ENCODE measurements at regions not wholly inside any gene's neighbourhood (a gene's known extent, or its start where the extent isn't known, plus 50 kb on each side); places are given as distances from the start of the nearest gene placed in this dataset.

- Mint-ChIP-seq H3K4me3 (no peak overlapping the region), H3K36me3 (ENCODE audit: insufficient read depth in 2 of 2) (no peaks in the 10 kb centered on the region), H3K9me3 (no peaks in the 10 kb centered on the region), H3K27me3 (ENCODE audit: low read depth) (no peaks in the 10 kb centered on the region), H3K4me1 (ENCODE audit: low read depth) (peaks cover 8% of the 10 kb centered on the region), H3K27ac (no peak overlapping the region)
- ATAC-seq (replicated peaks in 1 of 2) (no peak), DNase-seq (no peak)
Observed at GRCh38 chr18:78402440-78402839, 577.2 kb upstream of the SALL3 start.

- Mint-ChIP-seq H3K36me3 (ENCODE audit: insufficient read depth in 2 of 2) (no peaks in the 10 kb centered on the region), H3K27ac (no peak overlapping the region), H3K9me3 (no peaks in the 10 kb centered on the region), H3K4me1 (ENCODE audit: low read depth) (peaks cover 9% of the 10 kb centered on the region), H3K27me3 (ENCODE audit: low read depth) (no peaks in the 10 kb centered on the region), H3K4me3 (no peak overlapping the region)
- DNase-seq (no peak), ATAC-seq (replicated peaks in 1 of 2) (no peak)
Observed at GRCh38 chr18:78402966-78403365, 576.7 kb upstream of the SALL3 start.

- Mint-ChIP-seq H3K9me3 (no peaks in the 10 kb centered on the region), H3K36me3 (ENCODE audit: insufficient read depth in 2 of 2) (no peaks in the 10 kb centered on the region), H3K27ac (no peak overlapping the region), H3K27me3 (ENCODE audit: low read depth) (no peaks in the 10 kb centered on the region), H3K4me1 (ENCODE audit: low read depth) (peaks cover 9% of the 10 kb centered on the region), H3K4me3 (no peak overlapping the region)
- ATAC-seq (replicated peaks in 1 of 2) (no peak), DNase-seq (no peak)
Observed at GRCh38 chr18:78403371-78403770, 576.2 kb upstream of the SALL3 start.

GRCh38 chr18:78405763-78406162, 573.9 kb upstream of the SALL3 start:
- Mint-ChIP-seq H3K4me3 (no peak overlapping the region), H3K27ac (no peak overlapping the region), H3K9me3 (no peaks in the 10 kb centered on the region), H3K27me3 (ENCODE audit: low read depth) (no peaks in the 10 kb centered on the region), H3K36me3 (ENCODE audit: insufficient read depth in 2 of 2) (no peaks in the 10 kb centered on the region), H3K4me1 (ENCODE audit: low read depth) (peaks cover 9% of the 10 kb centered on the region)
- no peak for ATAC-seq (replicated peaks in 1 of 2)
- no peak for DNase-seq

GRCh38 chr18:78406743-78407465, 572.7 kb upstream of the SALL3 start:
- Mint-ChIP-seq H3K27ac (no peak overlapping the region), H3K36me3 (ENCODE audit: insufficient read depth in 2 of 2) (no peaks in the 10 kb centered on the region), H3K4me3 (peak overlapping the region in 1 of 2 donors; percentile 50), H3K27me3 (ENCODE audit: low read depth) (no peaks in the 10 kb centered on the region), H3K9me3 (no peaks in the 10 kb centered on the region), H3K4me1 (ENCODE audit: low read depth) (peaks cover 9% of the 10 kb centered on the region)
- DNase-seq, result no peak
- no peak for ATAC-seq (replicated peaks in 1 of 2)

GRCh38 chr18:78407466-78407844, 572.2 kb upstream of the SALL3 start:
- peaks cover 9% of the 10 kb centered on the region for H3K4me1 Mint-ChIP-seq (ENCODE audit: low read depth)
- H3K36me3 Mint-ChIP-seq (ENCODE audit: insufficient read depth in 2 of 2), result no peaks in the 10 kb centered on the region
- no peaks in the 10 kb centered on the region for H3K27me3 Mint-ChIP-seq (ENCODE audit: low read depth)
- ATAC-seq (replicated peaks in 1 of 2) (no peak), DNase-seq (no peak)
- H3K27ac Mint-ChIP-seq, result no peak overlapping the region
- H3K9me3 Mint-ChIP-seq, result no peaks in the 10 kb centered on the region
- peak overlapping the region in 1 of 2 donors; percentile 50 for H3K4me3 Mint-ChIP-seq

- Mint-ChIP-seq H3K9me3 (no peaks in the 10 kb centered on the region), H3K27me3 (ENCODE audit: low read depth) (no peaks in the 10 kb centered on the region), H3K36me3 (ENCODE audit: insufficient read depth in 2 of 2) (no peaks in the 10 kb centered on the region), H3K27ac (no peak overlapping the region), H3K4me1 (ENCODE audit: low read depth) (peaks cover 9% of the 10 kb centered on the region), H3K4me3 (no peak overlapping the region)
- no peak for ATAC-seq (replicated peaks in 1 of 2)
- no peak for DNase-seq
Observed at GRCh38 chr18:78408623-78409022, 571.0 kb upstream of the SALL3 start.

GRCh38 chr18:78410094-78410786, 569.4 kb upstream of the SALL3 start:
- Mint-ChIP-seq H3K4me3 (no peak overlapping the region), H3K4me1 (ENCODE audit: low read depth) (peaks cover 9% of the 10 kb centered on the region), H3K27ac (no peak overlapping the region), H3K27me3 (ENCODE audit: low read depth) (no peaks in the 10 kb centered on the region), H3K9me3 (no peaks in the 10 kb centered on the region), H3K36me3 (ENCODE audit: insufficient read depth in 2 of 2) (no peaks in the 10 kb centered on the region)
- DNase-seq (no peak), ATAC-seq (replicated peaks in 1 of 2) (no peak)

GRCh38 chr18:78411539-78411938, 568.1 kb upstream of the SALL3 start:
- Mint-ChIP-seq H3K27me3 (ENCODE audit: low read depth) (no peaks in the 10 kb centered on the region), H3K4me3 (no peak overlapping the region), H3K9me3 (no peaks in the 10 kb centered on the region), H3K4me1 (ENCODE audit: low read depth) (peaks cover 9% of the 10 kb centered on the region), H3K36me3 (ENCODE audit: insufficient read depth in 2 of 2) (no peaks in the 10 kb centered on the region), H3K27ac (no peak overlapping the region)
- ATAC-seq (replicated peaks in 1 of 2) (no peak), DNase-seq (no peak)

GRCh38 chr18:78414302-78414701, 565.3 kb upstream of the SALL3 start:
- no peaks in the 10 kb centered on the region for H3K36me3 Mint-ChIP-seq (ENCODE audit: insufficient read depth in 2 of 2)
- H3K9me3 Mint-ChIP-seq, result no peaks in the 10 kb centered on the region
- DNase-seq (no peak), ATAC-seq (replicated peaks in 1 of 2) (no peak)
- no peak overlapping the region for H3K27ac Mint-ChIP-seq
- H3K4me1 Mint-ChIP-seq (ENCODE audit: low read depth), result no peaks in the 10 kb centered on the region
- H3K4me3 Mint-ChIP-seq, result no peak overlapping the region
- H3K27me3 Mint-ChIP-seq (ENCODE audit: low read depth), result no peaks in the 10 kb centered on the region

- Mint-ChIP-seq H3K27me3 (ENCODE audit: low read depth) (no peaks in the 10 kb centered on the region), H3K27ac (no peak overlapping the region), H3K9me3 (no peaks in the 10 kb centered on the region), H3K36me3 (ENCODE audit: insufficient read depth in 2 of 2) (no peaks in the 10 kb centered on the region), H3K4me1 (ENCODE audit: low read depth) (no peaks in the 10 kb centered on the region), H3K4me3 (no peak overlapping the region)
- DNase-seq (no peak), ATAC-seq (replicated peaks in 1 of 2) (no peak)
Observed at GRCh38 chr18:78416853-78417252, 562.8 kb upstream of the SALL3 start.

- H3K4me1 Mint-ChIP-seq (ENCODE audit: low read depth), result no peaks in the 10 kb centered on the region
- DNase-seq (no peak), ATAC-seq (replicated peaks in 1 of 2) (no peak)
- H3K27ac Mint-ChIP-seq, result no peak overlapping the region
- no peaks in the 10 kb centered on the region for H3K27me3 Mint-ChIP-seq (ENCODE audit: low read depth)
- no peak overlapping the region for H3K4me3 Mint-ChIP-seq
- H3K36me3 Mint-ChIP-seq (ENCODE audit: insufficient read depth in 2 of 2), result no peaks in the 10 kb centered on the region
- no peaks in the 10 kb centered on the region for H3K9me3 Mint-ChIP-seq
Observed at GRCh38 chr18:78418379-78418778, 561.2 kb upstream of the SALL3 start.

GRCh38 chr18:78419171-78419570, 560.4 kb upstream of the SALL3 start:
- H3K4me1 Mint-ChIP-seq (ENCODE audit: low read depth), result no peaks in the 10 kb centered on the region
- DNase-seq, result no peak
- no peaks in the 10 kb centered on the region for H3K36me3 Mint-ChIP-seq (ENCODE audit: insufficient read depth in 2 of 2)
- H3K27me3 Mint-ChIP-seq (ENCODE audit: low read depth), result no peaks in the 10 kb centered on the region
- no peak for ATAC-seq (replicated peaks in 1 of 2)
- no peaks in the 10 kb centered on the region for H3K9me3 Mint-ChIP-seq
- H3K4me3 Mint-ChIP-seq, result no peak overlapping the region
- H3K27ac Mint-ChIP-seq, result no peak overlapping the region

GRCh38 chr18:78420116-78420515, 559.5 kb upstream of the SALL3 start:
- H3K27me3 Mint-ChIP-seq (ENCODE audit: low read depth), result no peaks in the 10 kb centered on the region
- ATAC-seq (replicated peaks in 1 of 2), result no peak
- no peak overlapping the region for H3K27ac Mint-ChIP-seq
- DNase-seq, result no peak
- no peaks in the 10 kb centered on the region for H3K4me1 Mint-ChIP-seq (ENCODE audit: low read depth)
- H3K36me3 Mint-ChIP-seq (ENCODE audit: insufficient read depth in 2 of 2), result no peaks in the 10 kb centered on the region
- H3K4me3 Mint-ChIP-seq, result no peak overlapping the region
- H3K9me3 Mint-ChIP-seq, result no peaks in the 10 kb centered on the region

Data from activated T-cell treated with anti-CD3 and anti-CD28 coated beads, Interleukin-2, amount 50 U/mL, for 72 hours (primary cell).